ENCODE measurements at regions not wholly inside any gene's neighbourhood (a gene's known extent, or its start where the extent isn't known, plus 50 kb on each side); places are given as distances from the start of the nearest gene placed in this dataset.

DNA sequence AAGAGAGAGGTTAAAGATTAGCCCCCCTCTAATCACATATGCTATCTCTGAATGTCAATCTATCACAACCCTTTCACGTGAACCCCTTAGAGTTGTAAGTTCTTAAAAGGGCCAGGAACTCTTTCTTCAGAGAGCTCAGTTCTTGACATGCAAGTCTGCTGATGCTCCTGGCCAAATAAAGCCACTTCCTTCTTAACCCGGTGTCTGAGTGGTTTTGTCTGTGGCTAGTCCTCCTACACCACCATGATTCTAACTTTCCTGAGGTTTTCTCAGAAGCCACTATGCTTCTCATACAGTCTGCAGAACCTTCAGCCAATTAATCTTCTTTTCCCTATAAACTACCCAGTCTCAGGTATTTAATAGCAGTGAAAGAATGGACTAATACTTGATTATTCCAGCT is 231.1 kb upstream of the CNTN6 start:
- ATAC-seq (no peak), DNase-seq (ENCODE audit: low read depth, low spot score) (no peak)
- no peak overlapping the region for H3K4me3 ChIP-seq (ENCODE audit: low read depth in 2 of 2, low read length in 2 of 2)
- in situ Hi-C loops (cut with HindIII; ENCODE audit: low pct_unique_long_range_greater_than_20kb, low sequenced_read_pairs), result no loop called here
- TF ChIP-seq, protein P1, sequence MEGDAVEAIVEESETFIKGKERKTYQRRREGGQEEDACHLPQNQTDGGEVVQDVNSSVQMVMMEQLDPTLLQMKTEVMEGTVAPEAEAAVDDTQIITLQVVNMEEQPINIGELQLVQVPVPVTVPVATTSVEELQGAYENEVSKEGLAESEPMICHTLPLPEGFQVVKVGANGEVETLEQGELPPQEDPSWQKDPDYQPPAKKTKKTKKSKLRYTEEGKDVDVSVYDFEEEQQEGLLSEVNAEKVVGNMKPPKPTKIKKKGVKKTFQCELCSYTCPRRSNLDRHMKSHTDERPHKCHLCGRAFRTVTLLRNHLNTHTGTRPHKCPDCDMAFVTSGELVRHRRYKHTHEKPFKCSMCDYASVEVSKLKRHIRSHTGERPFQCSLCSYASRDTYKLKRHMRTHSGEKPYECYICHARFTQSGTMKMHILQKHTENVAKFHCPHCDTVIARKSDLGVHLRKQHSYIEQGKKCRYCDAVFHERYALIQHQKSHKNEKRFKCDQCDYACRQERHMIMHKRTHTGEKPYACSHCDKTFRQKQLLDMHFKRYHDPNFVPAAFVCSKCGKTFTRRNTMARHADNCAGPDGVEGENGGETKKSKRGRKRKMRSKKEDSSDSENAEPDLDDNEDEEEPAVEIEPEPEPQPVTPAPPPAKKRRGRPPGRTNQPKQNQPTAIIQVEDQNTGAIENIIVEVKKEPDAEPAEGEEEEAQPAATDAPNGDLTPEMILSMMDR (IDR thresholded peaks at IDR 0.05), result no peak
- TF ChIP-seq, protein P2, sequence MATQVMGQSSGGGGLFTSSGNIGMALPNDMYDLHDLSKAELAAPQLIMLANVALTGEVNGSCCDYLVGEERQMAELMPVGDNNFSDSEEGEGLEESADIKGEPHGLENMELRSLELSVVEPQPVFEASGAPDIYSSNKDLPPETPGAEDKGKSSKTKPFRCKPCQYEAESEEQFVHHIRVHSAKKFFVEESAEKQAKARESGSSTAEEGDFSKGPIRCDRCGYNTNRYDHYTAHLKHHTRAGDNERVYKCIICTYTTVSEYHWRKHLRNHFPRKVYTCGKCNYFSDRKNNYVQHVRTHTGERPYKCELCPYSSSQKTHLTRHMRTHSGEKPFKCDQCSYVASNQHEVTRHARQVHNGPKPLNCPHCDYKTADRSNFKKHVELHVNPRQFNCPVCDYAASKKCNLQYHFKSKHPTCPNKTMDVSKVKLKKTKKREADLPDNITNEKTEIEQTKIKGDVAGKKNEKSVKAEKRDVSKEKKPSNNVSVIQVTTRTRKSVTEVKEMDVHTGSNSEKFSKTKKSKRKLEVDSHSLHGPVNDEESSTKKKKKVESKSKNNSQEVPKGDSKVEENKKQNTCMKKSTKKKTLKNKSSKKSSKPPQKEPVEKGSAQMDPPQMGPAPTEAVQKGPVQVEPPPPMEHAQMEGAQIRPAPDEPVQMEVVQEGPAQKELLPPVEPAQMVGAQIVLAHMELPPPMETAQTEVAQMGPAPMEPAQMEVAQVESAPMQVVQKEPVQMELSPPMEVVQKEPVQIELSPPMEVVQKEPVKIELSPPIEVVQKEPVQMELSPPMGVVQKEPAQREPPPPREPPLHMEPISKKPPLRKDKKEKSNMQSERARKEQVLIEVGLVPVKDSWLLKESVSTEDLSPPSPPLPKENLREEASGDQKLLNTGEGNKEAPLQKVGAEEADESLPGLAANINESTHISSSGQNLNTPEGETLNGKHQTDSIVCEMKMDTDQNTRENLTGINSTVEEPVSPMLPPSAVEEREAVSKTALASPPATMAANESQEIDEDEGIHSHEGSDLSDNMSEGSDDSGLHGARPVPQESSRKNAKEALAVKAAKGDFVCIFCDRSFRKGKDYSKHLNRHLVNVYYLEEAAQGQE (IDR thresholded peaks at IDR 0.05; ENCODE audit: insufficient read depth in 1 of 2, low read depth in 2 of 2, low read length in 1 of 2), result no peak
- TF ChIP-seq POLR2AphosphoS5 (IDR thresholded peaks at IDR 0.05; ENCODE audit: low read depth, low read length), result no peak
- no peak for TF ChIP-seq TCF7L2 (IDR thresholded peaks at IDR 0.05; ENCODE audit: low read depth, low read length)
- no peak for TF ChIP-seq SIN3A (IDR thresholded peaks at IDR 0.05; ENCODE audit: borderline replicate concordance, insufficient read depth, low read depth, low read length)
- CTCF ChIA-PET, result no interaction called here
- H3K27me3 ChIP-seq (ENCODE audit: control insufficient read depth, insufficient read depth, low read length), result no peaks in the 10 kb centered on the region
- intact Hi-C loops (cut with micrococcal nuclease; ENCODE audit: unreplicated experiment), result no loop called here
- H3K4me1 ChIP-seq (ENCODE audit: control insufficient read depth, insufficient read depth, low read length), result no peaks in the 10 kb centered on the region
- H3K27ac ChIP-seq (ENCODE audit: low read length), result no peak overlapping the region
- POLR2A ChIA-PET, result no interaction called here
- H3K36me3 ChIP-seq (ENCODE audit: control insufficient read depth, insufficient read depth, low read length), result no peaks in the 10 kb centered on the region
- BruUV-seq (replicated peaks), result no TSS peak
- H3K9me3 ChIP-seq (ENCODE audit: control insufficient read depth, insufficient read depth, low read depth, low read length), result no peaks in the 10 kb centered on the region

DNA sequence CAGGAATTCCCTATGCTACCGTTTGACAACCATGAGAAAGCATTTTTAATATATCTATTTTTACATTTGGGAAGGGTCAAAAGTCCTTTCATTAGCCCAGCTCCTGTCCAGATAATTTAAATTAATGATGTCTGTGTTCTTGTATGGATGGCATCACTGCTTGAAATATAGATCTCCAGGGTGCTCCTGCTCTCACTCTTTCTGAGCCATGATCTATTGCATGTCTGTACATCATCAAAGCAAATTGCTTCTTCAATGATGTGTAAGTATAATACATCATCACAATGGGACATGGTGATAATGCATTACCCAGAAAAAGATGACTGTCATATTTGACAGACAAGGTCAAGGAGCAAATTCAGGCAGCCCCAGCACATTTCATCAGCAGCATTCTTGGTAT is 223.6 kb upstream of the CNTN6 start:
- BruUV-seq (replicated peaks), result no TSS peak
- Histone ChIP-seq H3K27ac (ENCODE audit: low read length) (no peak overlapping the region), H3K4me3 (ENCODE audit: low read depth in 2 of 2, low read length in 2 of 2) (no peak overlapping the region), H3K27me3 (ENCODE audit: control insufficient read depth, insufficient read depth, low read length) (no peaks in the 10 kb centered on the region), H3K4me1 (ENCODE audit: control insufficient read depth, insufficient read depth, low read length) (no peaks in the 10 kb centered on the region), H3K9me3 (ENCODE audit: control insufficient read depth, insufficient read depth, low read depth, low read length) (no peaks in the 10 kb centered on the region), H3K36me3 (ENCODE audit: control insufficient read depth, insufficient read depth, low read length) (no peaks in the 10 kb centered on the region)
- TF ChIP-seq TCF7L2 (IDR thresholded peaks at IDR 0.05; ENCODE audit: low read depth, low read length) (no peak), SIN3A (IDR thresholded peaks at IDR 0.05; ENCODE audit: borderline replicate concordance, insufficient read depth, low read depth, low read length) (no peak), POLR2AphosphoS5 (IDR thresholded peaks at IDR 0.05; ENCODE audit: low read depth, low read length) (no peak)
- TF ChIP-seq, protein P2 (IDR thresholded peaks at IDR 0.05; ENCODE audit: insufficient read depth in 1 of 2, low read depth in 2 of 2, low read length in 1 of 2), result no peak
- TF ChIP-seq, protein P1 (IDR thresholded peaks at IDR 0.05), result no peak
- intact Hi-C loops (cut with micrococcal nuclease; ENCODE audit: unreplicated experiment), result no loop called here
- CTCF ChIA-PET, result no interaction called here
- in situ Hi-C loops (cut with HindIII; ENCODE audit: low pct_unique_long_range_greater_than_20kb, low sequenced_read_pairs), result no loop called here
- ATAC-seq (no peak), DNase-seq (ENCODE audit: low read depth, low spot score) (no peak)
- POLR2A ChIA-PET, result no interaction called here
